ENCODE measurements at regions not wholly inside any gene's neighbourhood (a gene's known extent, or its start where the extent isn't known, plus 50 kb on each side); places are given as distances from the start of the nearest gene placed in this dataset.

- H3K36me3 ChIP-seq (ENCODE audit: insufficient read depth, low read length), result no peaks in the 10 kb centered on the region
- H3K4me1 Mint-ChIP-seq (ENCODE audit: low read depth), result peaks cover 10% of the 10 kb centered on the region
- no peaks in the 10 kb centered on the region for H3K9me3 ChIP-seq (ENCODE audit: control insufficient read depth in 1 of 2, insufficient read depth in 1 of 2, low read length in 2 of 2)
- ATAC-seq (ENCODE audit: poor library complexity) (no peak), DNase-seq (no peak)
- no peak overlapping the region for H3K4me3 ChIP-seq (ENCODE audit: low read length)
- H3K9me3 Mint-ChIP-seq, result no peaks in the 10 kb centered on the region
- no peak overlapping the region for H3K4me3 Mint-ChIP-seq
- no peaks in the 10 kb centered on the region for H3K27me3 ChIP-seq (ENCODE audit: control insufficient read depth in 1 of 2, insufficient read depth in 2 of 2, low read length in 2 of 2)
- no peaks in the 10 kb centered on the region for H3K27me3 Mint-ChIP-seq
- CTCF ChIA-PET, result interaction anchor here (0.8 to 1.0 kb wide), 2 partner anchors 167 to 168 kb away, joined by 3 read pairs; no protein-coding TSS in a partner anchor
- TF ChIP-seq CTCF (IDR thresholded peaks at IDR 0.05), result no peak
- no peak overlapping the region for H3K27ac ChIP-seq (ENCODE audit: low read depth in 1 of 2, low read length in 2 of 2)
- no peak overlapping the region for H3K27ac Mint-ChIP-seq
- peaks cover 14% of the 10 kb centered on the region for H3K4me1 ChIP-seq (ENCODE audit: insufficient read depth, low read length)
- POLR2A ChIA-PET, result interaction anchor here (1.2 kb wide), 2 partner anchors 66 to 68 kb away, joined by 3 to 4 read pairs; no protein-coding TSS in a partner anchor
- H3K36me3 Mint-ChIP-seq (ENCODE audit: low read depth), result no peaks in the 10 kb centered on the region
- intact Hi-C loops (cut with DNase I, micrococcal nuclease), result loop anchor here (2.0 to 10.0 kb wide), 5 partner anchors 35 to 393 kb away; partner anchors contain the start of gene HNRNPA3 (in 1 of the 2)
These were observed 61.0 kb upstream of the AGPS start for GRCh38 chr2:177331466-177331997.

GRCh38 chr2:177332026-177332991, 60.3 kb upstream of the AGPS start:
- H3K4me3 Mint-ChIP-seq, result peak overlapping the region; percentile 1
- DNase-seq, result peak in 12 of 14 experiments; percentile 9 to 81 (median 22)
- no peak overlapping the region for H3K4me3 ChIP-seq (ENCODE audit: low read length)
- H3K27me3 Mint-ChIP-seq, result no peaks in the 10 kb centered on the region
- intact Hi-C loops (cut with DNase I, micrococcal nuclease), result loop anchor here (1.0 to 10.0 kb wide), 6 partner anchors 69 to 392 kb away; partner anchors contain the start of gene HNRNPA3 (in 1 of the 2)
- H3K27me3 ChIP-seq (ENCODE audit: control insufficient read depth in 1 of 2, insufficient read depth in 2 of 2, low read length in 2 of 2), result no peaks in the 10 kb centered on the region
- ChIA-PET CTCF (interaction anchor here (0.8 to 3.5 kb wide), 6 partner anchors 67 to 169 kb away, joined by 3 to 58 read pairs (median 5); no protein-coding TSS in a partner anchor), POLR2A (interaction anchor here (0.8 to 5.8 kb wide), 5 partner anchors 67 to 168 kb away, joined by 3 to 65 read pairs (median 4); partner anchors contain the start of gene NFE2L2)
- H3K9me3 Mint-ChIP-seq, result no peaks in the 10 kb centered on the region
- peaks cover 10% of the 10 kb centered on the region for H3K4me1 Mint-ChIP-seq (ENCODE audit: low read depth)
- no peaks in the 10 kb centered on the region for H3K36me3 ChIP-seq (ENCODE audit: insufficient read depth, low read length)
- TF ChIP-seq CTCF (IDR thresholded peaks at IDR 0.05), result peak; percentile 72
- peaks cover 7% of the 10 kb centered on the region for H3K4me1 ChIP-seq (ENCODE audit: insufficient read depth, low read length)
- H3K27ac Mint-ChIP-seq, result no peak overlapping the region
- ATAC-seq (ENCODE audit: poor library complexity), result peak; percentile 88
- H3K27ac ChIP-seq (ENCODE audit: low read depth in 1 of 2, low read length in 2 of 2), result no peak overlapping the region
- H3K9me3 ChIP-seq (ENCODE audit: control insufficient read depth in 1 of 2, insufficient read depth in 1 of 2, low read length in 2 of 2), result no peaks in the 10 kb centered on the region
- H3K36me3 Mint-ChIP-seq (ENCODE audit: low read depth), result no peaks in the 10 kb centered on the region

- H3K4me3 Mint-ChIP-seq, result no peak overlapping the region
- ATAC-seq (ENCODE audit: poor library complexity) (no peak), DNase-seq (no peak)
- no peak overlapping the region for H3K27ac ChIP-seq (ENCODE audit: low read depth in 1 of 2, low read length in 2 of 2)
- TF ChIP-seq CTCF (IDR thresholded peaks at IDR 0.05), result no peak
- no peaks in the 10 kb centered on the region for H3K9me3 Mint-ChIP-seq
- no peak overlapping the region for H3K4me3 ChIP-seq (ENCODE audit: low read length)
- H3K9me3 ChIP-seq (ENCODE audit: control insufficient read depth in 1 of 2, insufficient read depth in 1 of 2, low read length in 2 of 2), result no peaks in the 10 kb centered on the region
- no peak overlapping the region for H3K27ac Mint-ChIP-seq
- peaks cover 3% of the 10 kb centered on the region for H3K4me1 ChIP-seq (ENCODE audit: insufficient read depth, low read length)
- H3K36me3 Mint-ChIP-seq (ENCODE audit: low read depth), result no peaks in the 10 kb centered on the region
- POLR2A ChIA-PET, result interaction anchor here (0.8 to 5.8 kb wide), 3 partner anchors 68 to 168 kb away, joined by 3 to 65 read pairs (median 10); partner anchors contain the start of gene NFE2L2
- H3K4me1 Mint-ChIP-seq (ENCODE audit: low read depth), result peaks cover 10% of the 10 kb centered on the region
- CTCF ChIA-PET, result interaction anchor here (1.0 to 3.5 kb wide), 5 partner anchors 68 to 184 kb away, joined by 4 to 58 read pairs (median 6); no protein-coding TSS in a partner anchor
- H3K27me3 ChIP-seq (ENCODE audit: control insufficient read depth in 1 of 2, insufficient read depth in 2 of 2, low read length in 2 of 2), result no peaks in the 10 kb centered on the region
- intact Hi-C loops (cut with DNase I, micrococcal nuclease), result loop anchor here (1.0 to 10.0 kb wide), 6 partner anchors 70 to 392 kb away; partner anchors contain the start of gene HNRNPA3 (in 1 of the 2)
- H3K36me3 ChIP-seq (ENCODE audit: insufficient read depth, low read length), result no peaks in the 10 kb centered on the region
- no peaks in the 10 kb centered on the region for H3K27me3 Mint-ChIP-seq
These were observed 59.6 kb upstream of the AGPS start for GRCh38 chr2:177332992-177333388.
